Right hindlimb (tissue), 1 donor: ENCODE measurements at regions not wholly inside any gene's neighbourhood (a gene's known extent, or its start where the extent isn't known, plus 50 kb on each side); places are given as distances from the start of the nearest gene placed in this dataset.
"Not testable (repeated sequence)": the region's sequence is repeated elsewhere in the genome, so short reads cannot be mapped to it uniquely, and the experiment has no call there.

Source experiments
- DNase-seq: peaks from one replicate; pipeline ENCODE4 v3.0.0-alpha.2; 2018

- DNase-seq, result no peak
These were observed 163.2 kb upstream of the P2RY1 start for GRCh38 chr3:152671446-152672319.

GRCh38 chr3:152672320-152672649, 162.6 kb upstream of the P2RY1 start:
- no peak for DNase-seq

GRCh38 chr3:152676810-152677379, 158.0 kb upstream of the P2RY1 start:
- DNase-seq, result no peak

- DNase-seq, result no peak
These were observed 157.4 kb upstream of the P2RY1 start for GRCh38 chr3:152677491-152677890.

GRCh38 chr3:152682477-152682876, 152.5 kb upstream of the P2RY1 start:
- DNase-seq, result no peak

GRCh38 chr3:152683521-152683999, 151.4 kb upstream of the P2RY1 start:
- no peak for DNase-seq

- no peak for DNase-seq
These were observed 150.7 kb upstream of the P2RY1 start for GRCh38 chr3:152684279-152684678.

- DNase-seq, result no peak
These were observed 146.6 kb upstream of the P2RY1 start for GRCh38 chr3:152688313-152688712.

GRCh38 chr3:152692326-152692725, 142.6 kb upstream of the P2RY1 start:
- not testable (repeated sequence) for DNase-seq

- not testable (repeated sequence) for DNase-seq
These were observed 141.2 kb upstream of the P2RY1 start for GRCh38 chr3:152693521-152694250.

- DNase-seq, result no peak
These were observed 139.1 kb upstream of the P2RY1 start for GRCh38 chr3:152695840-152696239.

GRCh38 chr3:152696962-152697361, 138.0 kb upstream of the P2RY1 start:
- DNase-seq, result no peak

- no peak for DNase-seq
These were observed 131.6 kb upstream of the P2RY1 start for GRCh38 chr3:152703245-152703890.

- no peak for DNase-seq
These were observed 127.8 kb upstream of the P2RY1 start for GRCh38 chr3:152706991-152707713.

- DNase-seq, result no peak
These were observed 125.3 kb upstream of the P2RY1 start for GRCh38 chr3:152709659-152710058.

GRCh38 chr3:152710549-152710948, 124.4 kb upstream of the P2RY1 start:
- no peak for DNase-seq

GRCh38 chr3:152713989-152714388, 120.9 kb upstream of the P2RY1 start:
- no peak for DNase-seq

GRCh38 chr3:152714507-152714906, 120.4 kb upstream of the P2RY1 start:
- DNase-seq, result no peak

- DNase-seq, result no peak
These were observed 117.7 kb upstream of the P2RY1 start for GRCh38 chr3:152717252-152717651.

GRCh38 chr3:152718810-152719209, 116.1 kb upstream of the P2RY1 start:
- no peak for DNase-seq

GRCh38 chr3:152719264-152719663, 115.7 kb upstream of the P2RY1 start:
- no peak for DNase-seq

- no peak for DNase-seq
These were observed 113.8 kb upstream of the P2RY1 start for GRCh38 chr3:152720951-152721718.
